ENCODE measurements at regions not wholly inside any gene's neighbourhood (a gene's known extent, or its start where the extent isn't known, plus 50 kb on each side); places are given as distances from the start of the nearest gene placed in this dataset.

GRCh38 chr22:22428222-22429098 lies 80.1 kb downstream of the ZNF280B start:
- Histone ChIP-seq H3K4me2 (ENCODE audit: insufficient read depth, low read length) (no peak overlapping the region), H3K4me1 (replicated peaks in 1 of 2; ENCODE audit: control insufficient read depth in 2 of 2, insufficient read depth in 2 of 2, low read length in 2 of 2) (no peaks in the 10 kb centered on the region), H3K9me1 (ENCODE audit: control insufficient read depth, insufficient read depth, low read length) (peaks cover 2% of the 10 kb centered on the region), H3K27me3 (ENCODE audit: control insufficient read depth in 2 of 2, insufficient read depth in 2 of 2, low read length in 2 of 2) (peaks cover 29 to 53% of the 10 kb centered on the region in 2 experiments), H3K9me3 (replicated peaks; ENCODE audit: control insufficient read depth, insufficient read depth, low read depth, low read length) (no peaks in the 10 kb centered on the region), H2AFZ (ENCODE audit: low read depth, low read length) (no peak overlapping the region), H3K36me3 (ENCODE audit: control insufficient read depth, insufficient read depth, low read length) (no peaks in the 10 kb centered on the region), H3K79me2 (ENCODE audit: control insufficient read depth, insufficient read depth, low read length) (no peaks in the 10 kb centered on the region), H3K27ac (ENCODE audit: extremely low read depth, low read depth, low read length) (no peak overlapping the region), H4K20me1 (replicated peaks; ENCODE audit: control insufficient read depth, insufficient read depth, low read length) (peaks cover 32% of the 10 kb centered on the region), H3K4me3 (no peak overlapping the region), H3K9ac (ENCODE audit: insufficient read depth in 1 of 2, low read depth in 2 of 2, low read length in 2 of 2) (no peak overlapping the region)
- ChIA-PET CTCF (ENCODE audit: low intra/inter-chr PET ratio) (interaction anchor here (0.6 to 1.0 kb wide), 2 partner anchors 16 to 282 kb away, joined by 3 to 4 read pairs; no protein-coding TSS in a partner anchor), POLR2A (interaction anchor here (0.5 to 1.5 kb wide), 7 partner anchors 13 to 449 kb away, joined by 3 to 5 read pairs (median 3); no protein-coding TSS in a partner anchor)
- FAIRE-seq (no peak), DNase-seq (ENCODE audit: extremely low read depth in 1 of 4, low spot score in 3 of 4) (no peak), ATAC-seq (no peak)
- no TSS peak for BruUV-seq (replicated peaks)
- in situ Hi-C loops (cut with MboI) (no loop called here), intact Hi-C loops (cut with micrococcal nuclease) (loop anchor here (10.0 kb wide), 1 partner anchor 394 kb away; no protein-coding TSS in a partner anchor)
- WGBS (ENCODE audit: insufficient coverage, low coverage, missing lambda C conversion rate): under 1% methylated on average over 8 of the region's 8 CpGs
- TF ChIP-seq ZNF277 (CRISPR knock-in tag; IDR thresholded peaks at IDR 0.05; ENCODE audit: borderline replicate concordance): 0 out of 2 replicates have a peak, but pooled peaks have one; percentile 46
- 0 out of 2 replicates have a peak, but pooled peaks have one; percentile 35 for TF ChIP-seq RREB1 (CRISPR knock-in tag; IDR thresholded peaks at IDR 0.05)
- TF ChIP-seq TEAD4 (IDR thresholded peaks at IDR 0.05; ENCODE audit: low read length): no peak
- peak; percentile 65; the same call in 1 of the 2 replicates for TF ChIP-seq TEAD4 (CRISPR knock-in tag; IDR thresholded peaks at IDR 0.05; ENCODE audit: borderline replicate concordance)
- TF ChIP-seq HDAC6 (IDR thresholded peaks at IDR 0.05; ENCODE audit: low read depth, low read length): 0 out of 2 replicates have a peak, but pooled peaks have one; percentile 2
- TF ChIP-seq ZNF707 (CRISPR knock-in tag; conservative IDR thresholded peaks at IDR 0.05): 0 out of 2 replicates have a peak, but pooled peaks have one; percentile 22
- TF ChIP-seq, protein P1, sequence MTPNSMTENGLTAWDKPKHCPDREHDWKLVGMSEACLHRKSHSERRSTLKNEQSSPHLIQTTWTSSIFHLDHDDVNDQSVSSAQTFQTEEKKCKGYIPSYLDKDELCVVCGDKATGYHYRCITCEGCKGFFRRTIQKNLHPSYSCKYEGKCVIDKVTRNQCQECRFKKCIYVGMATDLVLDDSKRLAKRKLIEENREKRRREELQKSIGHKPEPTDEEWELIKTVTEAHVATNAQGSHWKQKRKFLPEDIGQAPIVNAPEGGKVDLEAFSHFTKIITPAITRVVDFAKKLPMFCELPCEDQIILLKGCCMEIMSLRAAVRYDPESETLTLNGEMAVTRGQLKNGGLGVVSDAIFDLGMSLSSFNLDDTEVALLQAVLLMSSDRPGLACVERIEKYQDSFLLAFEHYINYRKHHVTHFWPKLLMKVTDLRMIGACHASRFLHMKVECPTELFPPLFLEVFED (CRISPR knock-in tag; conservative IDR thresholded peaks at IDR 0.05): peak; percentile 40; the same call in 1 of the 2 replicates
- 0 out of 2 replicates have a peak, but pooled peaks have one; percentile 56 for TF ChIP-seq ZNF165 (CRISPR knock-in tag; IDR thresholded peaks at IDR 0.05; ENCODE audit: borderline replicate concordance)
- no peak for TF ChIP-seq RCOR1 (IDR thresholded peaks at IDR 0.05; ENCODE audit: borderline replicate concordance in 1 of 2, low read depth in 2 of 2, low read length in 2 of 2)
- 0 out of 2 replicates have a peak, but pooled peaks have one; percentile 35 for TF ChIP-seq ZNF253 (CRISPR knock-in tag; conservative IDR thresholded peaks at IDR 0.05)
- no peak for TF ChIP-seq EWSR1 (IDR thresholded peaks at IDR 0.05; ENCODE audit: borderline replicate concordance, low read depth, partially characterized antibody)
- TF ChIP-seq ZNF311 (CRISPR knock-in tag; IDR thresholded peaks at IDR 0.05): no peak
